OCI-LY7 (cell line): ENCODE measurements at regions not wholly inside any gene's neighbourhood (a gene's known extent, or its start where the extent isn't known, plus 50 kb on each side); places are given as distances from the start of the nearest gene placed in this dataset.

Experiments
- BruUV-seq: library from RNA; stranded (reverse); fragments of 400-500 nt; replicated peaks from 2 replicates; lab custom pipeline; 2021; lab: Mats Ljungman, UMichigan
- CTCF ChIA-PET: fragments of 300-600 bp; sonication (Branson Sonifier 250); formaldehyde crosslinking; loops from one replicate; lab custom pipeline; 2022; ENCODE audit warnings: antibody characterized with exemption; ENCODE audit not compliant: unreplicated experiment; lab: Charles Lee
- POLR2A ChIA-PET: fragments of 300-600 bp; sonication (Branson Sonifier 250); formaldehyde crosslinking; loops from one replicate; lab custom pipeline; 2022; ENCODE audit warnings: antibody characterized with exemption; lab: Charles Lee
- DNase-seq: peaks from one replicate; pipeline ENCODE4 v3.0.0-alpha.2; 2015; ENCODE audit warnings: low spot score
- H2AFZ ChIP-seq: fragments of 200-600 bp; sonication (generic), shearing (Covaris generic); 2 replicates; pipeline ENCODE4 v1.6.1; 2014; ENCODE audit warnings: mild to moderate bottlenecking, antibody characterized with exemption, low read length, moderate library complexity
- H3K27ac ChIP-seq: fragments of 200-600 bp; sonication (generic); 2 replicates; pipeline ENCODE4 v1.5.1; 2014; ENCODE audit warnings: mixed run types, low read depth, mild to moderate bottlenecking, moderate library complexity, low read length, inconsistent platforms; ENCODE audit not compliant: poor library complexity, severe bottlenecking
- H3K36me3 ChIP-seq: fragments of 200-600 bp; sonication (generic); 2 replicates; pipeline ENCODE4 v1.6.1; 2014; ENCODE audit warnings: mild to moderate bottlenecking, antibody characterized with exemption, low read length, moderate library complexity, mixed read lengths; ENCODE audit not compliant: insufficient read depth
- H3K4me1 ChIP-seq: fragments of 200-600 bp; sonication (generic); 2 replicates; pipeline ENCODE4 v1.5.1; 2014; ENCODE audit warnings: mild to moderate bottlenecking, low read length; ENCODE audit not compliant: insufficient read depth, poor library complexity, severe bottlenecking
- H3K4me2 ChIP-seq: fragments of 200-600 bp; sonication (generic); 2 replicates; pipeline ENCODE4 v1.6.1; 2014; ENCODE audit warnings: mild to moderate bottlenecking, low read length
- H3K4me3 ChIP-seq: fragments of 200-600 bp; sonication (generic); 2 replicates; pipeline ENCODE4 v1.5.1; 2014; ENCODE audit warnings: mild to moderate bottlenecking, low read depth, low read length; ENCODE audit not compliant: poor library complexity, severe bottlenecking
- H3K79me2 ChIP-seq: fragments of 200-600 bp; sonication (generic); 2 replicates; pipeline ENCODE4 v1.6.1; 2016; ENCODE audit warnings: low read depth, mild to moderate bottlenecking, low read length, moderate library complexity, mixed read lengths; ENCODE audit not compliant: insufficient read depth
- H3K9me2 ChIP-seq: fragments of 200-600 bp; sonication (generic); 2 replicates; pipeline ENCODE4 v1.6.1; 2016; ENCODE audit warnings: mild to moderate bottlenecking, low read length, mixed read lengths; ENCODE audit not compliant: insufficient read depth
- H3K9me3 ChIP-seq: fragments of 200-600 bp; sonication (generic); 2 replicates; pipeline ENCODE4 v1.6.1; 2014; ENCODE audit warnings: mild to moderate bottlenecking, mixed run types, low read length, mixed read lengths
- H4K20me1 ChIP-seq: fragments of 200-600 bp; sonication (generic); 2 replicates; pipeline ENCODE4 v1.6.1; 2014; ENCODE audit warnings: mild to moderate bottlenecking, antibody characterized with exemption, low read length, moderate library complexity, mixed read lengths; ENCODE audit not compliant: insufficient read depth
- EZH2phosphoT487 ChIP-seq: fragments of 200-600 bp; sonication (generic); IDR thresholded peaks from 2 replicates; pipeline ENCODE4 v1.6.1; 2018; ENCODE audit warnings: low read depth, borderline replicate concordance, mild to moderate bottlenecking, mixed run types, antibody characterized with exemption, low read length, moderate library complexity, mixed read lengths
- intact Hi-C: fragments of 100-400 bp; cut with micrococcal nuclease; formaldehyde crosslinking; loops from one replicate; pipeline ENCODE4 v1.10.0; 2022; ENCODE audit not compliant: unreplicated experiment
- TF ChIP-seq, protein P1 (sequence below): fragments of 200-600 bp; sonication (generic); conservative IDR thresholded peaks from 2 replicates; pipeline ENCODE4 v1.5.1; 2014; ENCODE audit warnings: mild to moderate bottlenecking, antibody characterized with exemption, low read length, moderate library complexity, mixed read lengths

DNA sequence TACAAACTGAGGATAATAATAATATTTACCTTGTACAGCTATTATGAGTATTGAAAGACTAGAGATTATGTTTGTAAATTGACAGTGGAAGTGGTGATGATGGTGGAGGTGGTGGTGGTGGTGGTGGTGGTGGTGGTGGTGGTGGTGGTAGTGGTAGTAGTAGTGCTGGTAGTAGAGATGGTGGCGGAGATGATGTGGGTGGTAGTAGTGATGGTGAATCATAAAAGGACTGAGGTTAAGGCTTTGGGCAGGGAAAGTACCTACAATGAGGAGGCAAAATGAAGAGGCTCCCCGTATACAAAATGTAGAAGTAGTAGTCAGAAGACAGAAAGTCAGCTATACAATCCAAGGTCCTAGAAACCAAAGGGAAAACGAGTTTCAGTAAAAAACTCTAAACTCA, 214.1 kb downstream of the BCOR start:
- no peak overlapping the region for H3K27ac ChIP-seq
- DNase-seq: no peak
- H3K9me3 ChIP-seq: no peaks in the 10 kb centered on the region
- TF ChIP-seq EZH2phosphoT487: no peak
- ChIA-PET POLR2A (interaction anchor here (0.7 kb wide), 1 partner anchor 77 kb away, joined by 3 read pairs; no protein-coding TSS in a partner anchor), CTCF (no interaction called here)
- BruUV-seq: no TSS peak
- H3K4me3 ChIP-seq: no peak overlapping the region
- no peaks in the 10 kb centered on the region for H3K36me3 ChIP-seq
- H3K9me2 ChIP-seq: no peaks in the 10 kb centered on the region
- H3K4me1 ChIP-seq: no peaks in the 10 kb centered on the region
- H4K20me1 ChIP-seq: no peaks in the 10 kb centered on the region
- H3K4me2 ChIP-seq: no peak overlapping the region
- no peaks in the 10 kb centered on the region for H3K79me2 ChIP-seq
- H2AFZ ChIP-seq: no peak overlapping the region
- intact Hi-C loops: no loop called here

DNA sequence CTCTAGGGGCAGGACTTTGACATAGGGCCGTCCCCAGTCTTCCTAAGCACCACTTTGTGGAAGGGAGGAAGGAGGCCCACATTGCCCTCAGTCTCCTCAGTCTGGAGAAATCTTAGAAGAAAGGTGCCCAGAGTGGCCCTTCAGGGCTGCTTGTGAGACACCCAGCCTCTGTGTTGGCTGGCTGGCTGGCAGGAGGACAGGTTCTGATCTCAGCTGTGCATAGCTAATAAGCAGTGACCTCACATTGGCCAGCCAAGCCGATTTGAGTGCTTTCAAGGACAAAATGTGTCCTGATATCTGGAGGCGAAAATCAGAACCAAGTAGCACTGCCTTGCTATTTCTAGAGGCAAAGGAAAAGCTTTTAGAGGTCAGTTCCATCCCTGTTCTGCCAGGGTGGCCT, 211.5 kb downstream of the BCOR start:
- no peak overlapping the region for H3K4me2 ChIP-seq
- no peaks in the 10 kb centered on the region for H4K20me1 ChIP-seq
- no peak overlapping the region for H2AFZ ChIP-seq
- ChIA-PET POLR2A (no interaction called here), CTCF (no interaction called here)
- DNase-seq: no peak
- no peaks in the 10 kb centered on the region for H3K79me2 ChIP-seq
- intact Hi-C loops: no loop called here
- no peak for TF ChIP-seq EZH2phosphoT487
- TF ChIP-seq, protein P1, sequence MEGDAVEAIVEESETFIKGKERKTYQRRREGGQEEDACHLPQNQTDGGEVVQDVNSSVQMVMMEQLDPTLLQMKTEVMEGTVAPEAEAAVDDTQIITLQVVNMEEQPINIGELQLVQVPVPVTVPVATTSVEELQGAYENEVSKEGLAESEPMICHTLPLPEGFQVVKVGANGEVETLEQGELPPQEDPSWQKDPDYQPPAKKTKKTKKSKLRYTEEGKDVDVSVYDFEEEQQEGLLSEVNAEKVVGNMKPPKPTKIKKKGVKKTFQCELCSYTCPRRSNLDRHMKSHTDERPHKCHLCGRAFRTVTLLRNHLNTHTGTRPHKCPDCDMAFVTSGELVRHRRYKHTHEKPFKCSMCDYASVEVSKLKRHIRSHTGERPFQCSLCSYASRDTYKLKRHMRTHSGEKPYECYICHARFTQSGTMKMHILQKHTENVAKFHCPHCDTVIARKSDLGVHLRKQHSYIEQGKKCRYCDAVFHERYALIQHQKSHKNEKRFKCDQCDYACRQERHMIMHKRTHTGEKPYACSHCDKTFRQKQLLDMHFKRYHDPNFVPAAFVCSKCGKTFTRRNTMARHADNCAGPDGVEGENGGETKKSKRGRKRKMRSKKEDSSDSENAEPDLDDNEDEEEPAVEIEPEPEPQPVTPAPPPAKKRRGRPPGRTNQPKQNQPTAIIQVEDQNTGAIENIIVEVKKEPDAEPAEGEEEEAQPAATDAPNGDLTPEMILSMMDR: no peak
- H3K4me1 ChIP-seq: peaks cover 5% of the 10 kb centered on the region
- no peak overlapping the region for H3K27ac ChIP-seq
- no peaks in the 10 kb centered on the region for H3K36me3 ChIP-seq
- BruUV-seq: no TSS peak
- no peaks in the 10 kb centered on the region for H3K9me3 ChIP-seq
- H3K4me3 ChIP-seq: no peak overlapping the region
- H3K9me2 ChIP-seq: no peaks in the 10 kb centered on the region

DNA sequence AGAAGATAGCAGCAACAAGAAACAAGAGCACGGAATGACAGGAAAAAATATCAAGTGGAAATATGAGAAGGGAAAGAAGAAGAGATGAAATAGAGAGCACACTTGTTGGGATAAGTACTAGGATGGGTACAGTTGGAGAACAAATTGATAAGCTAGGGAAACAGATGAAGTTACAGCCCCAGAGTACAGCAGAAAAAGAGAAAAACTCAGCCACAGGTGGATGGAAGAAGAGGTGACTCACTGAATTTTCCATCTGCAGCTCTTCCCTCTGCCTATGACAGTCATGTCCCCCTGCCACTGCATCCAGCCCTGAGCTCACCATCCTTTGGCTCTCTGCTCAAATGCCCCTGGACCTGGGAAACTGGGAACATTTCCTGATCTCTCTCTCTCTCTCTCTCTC, 209.0 kb downstream of the BCOR start:
- no peaks in the 10 kb centered on the region for H3K9me2 ChIP-seq
- H3K36me3 ChIP-seq: no peaks in the 10 kb centered on the region
- H3K4me2 ChIP-seq: no peak overlapping the region
- intact Hi-C loops: no loop called here
- H3K4me3 ChIP-seq: no peak overlapping the region
- no peaks in the 10 kb centered on the region for H3K79me2 ChIP-seq
- TF ChIP-seq, protein P1: no peak
- no peak for TF ChIP-seq EZH2phosphoT487
- BruUV-seq: no TSS peak
- no peak overlapping the region for H3K27ac ChIP-seq
- ChIA-PET CTCF (interaction anchor here (0.5 to 0.7 kb wide), 2 partner anchors 23 to 126 kb away, joined by 4 read pairs; no protein-coding TSS in a partner anchor), POLR2A (no interaction called here)
- H2AFZ ChIP-seq: no peak overlapping the region
- no peaks in the 10 kb centered on the region for H4K20me1 ChIP-seq
- H3K4me1 ChIP-seq: peaks cover 16% of the 10 kb centered on the region
- H3K9me3 ChIP-seq: no peaks in the 10 kb centered on the region
- no peak for DNase-seq
